ENCODE measurements at regions not wholly inside any gene's neighbourhood (a gene's known extent, or its start where the extent isn't known, plus 50 kb on each side); places are given as distances from the start of the nearest gene placed in this dataset.

GRCh38 chr14:32020882-32021281 is 56.2 kb upstream of the ARHGAP5 start:
- intact Hi-C loops (cut with micrococcal nuclease): no loop called here
- Mint-ChIP-seq H3K4me1 (ENCODE audit: low read depth) (no peaks in the 10 kb centered on the region), H3K36me3 (ENCODE audit: low read depth) (no peaks in the 10 kb centered on the region), H3K27me3 (no peaks in the 10 kb centered on the region), H3K4me3 (no peak overlapping the region), H3K9me3 (no peaks in the 10 kb centered on the region), H3K27ac (no peak overlapping the region)

- no peaks in the 10 kb centered on the region for H3K4me1 Mint-ChIP-seq (ENCODE audit: low read depth)
- intact Hi-C loops (cut with micrococcal nuclease): no loop called here
- no peaks in the 10 kb centered on the region for H3K27me3 Mint-ChIP-seq
- no peaks in the 10 kb centered on the region for H3K36me3 Mint-ChIP-seq (ENCODE audit: low read depth)
- H3K27ac Mint-ChIP-seq: no peak overlapping the region
- no peak overlapping the region for H3K4me3 Mint-ChIP-seq
- H3K9me3 Mint-ChIP-seq: no peaks in the 10 kb centered on the region
Observed at GRCh38 chr14:32021341-32021740, 55.8 kb upstream of the ARHGAP5 start.

GRCh38 chr14:32022525-32022924 is 54.6 kb upstream of the ARHGAP5 start:
- Mint-ChIP-seq H3K9me3 (no peaks in the 10 kb centered on the region), H3K4me3 (no peak overlapping the region), H3K27me3 (no peaks in the 10 kb centered on the region), H3K4me1 (ENCODE audit: low read depth) (no peaks in the 10 kb centered on the region), H3K36me3 (ENCODE audit: low read depth) (no peaks in the 10 kb centered on the region), H3K27ac (no peak overlapping the region)
- intact Hi-C loops (cut with micrococcal nuclease): no loop called here

GRCh38 chr14:32022938-32023466 is 54.1 kb upstream of the ARHGAP5 start:
- Mint-ChIP-seq H3K36me3 (ENCODE audit: low read depth) (no peaks in the 10 kb centered on the region), H3K9me3 (no peaks in the 10 kb centered on the region), H3K4me3 (no peak overlapping the region), H3K27ac (no peak overlapping the region), H3K4me1 (ENCODE audit: low read depth) (no peaks in the 10 kb centered on the region), H3K27me3 (no peaks in the 10 kb centered on the region)
- intact Hi-C loops (cut with micrococcal nuclease): no loop called here

- Mint-ChIP-seq H3K9me3 (no peaks in the 10 kb centered on the region), H3K36me3 (ENCODE audit: low read depth) (no peaks in the 10 kb centered on the region), H3K4me3 (no peak overlapping the region), H3K4me1 (ENCODE audit: low read depth) (no peaks in the 10 kb centered on the region), H3K27ac (no peak overlapping the region), H3K27me3 (no peaks in the 10 kb centered on the region)
- intact Hi-C loops (cut with micrococcal nuclease): no loop called here
Observed at GRCh38 chr14:32023540-32023939, 53.6 kb upstream of the ARHGAP5 start.

- H3K36me3 Mint-ChIP-seq (ENCODE audit: low read depth): no peaks in the 10 kb centered on the region
- no peak overlapping the region for H3K4me3 Mint-ChIP-seq
- no peaks in the 10 kb centered on the region for H3K4me1 Mint-ChIP-seq (ENCODE audit: low read depth)
- intact Hi-C loops (cut with micrococcal nuclease): no loop called here
- no peak overlapping the region for H3K27ac Mint-ChIP-seq
- no peaks in the 10 kb centered on the region for H3K9me3 Mint-ChIP-seq
- no peaks in the 10 kb centered on the region for H3K27me3 Mint-ChIP-seq
Observed at GRCh38 chr14:32027255-32027939, 49.7 kb upstream of the ARHGAP5 start.
